ENCODE measurements at regions not wholly inside any gene's neighbourhood (a gene's known extent, or its start where the extent isn't known, plus 50 kb on each side); places are given as distances from the start of the nearest gene placed in this dataset.
"Not testable (repeated sequence)": the region's sequence is repeated elsewhere in the genome, so short reads cannot be mapped to it uniquely, and the experiment has no call there.

DNA sequence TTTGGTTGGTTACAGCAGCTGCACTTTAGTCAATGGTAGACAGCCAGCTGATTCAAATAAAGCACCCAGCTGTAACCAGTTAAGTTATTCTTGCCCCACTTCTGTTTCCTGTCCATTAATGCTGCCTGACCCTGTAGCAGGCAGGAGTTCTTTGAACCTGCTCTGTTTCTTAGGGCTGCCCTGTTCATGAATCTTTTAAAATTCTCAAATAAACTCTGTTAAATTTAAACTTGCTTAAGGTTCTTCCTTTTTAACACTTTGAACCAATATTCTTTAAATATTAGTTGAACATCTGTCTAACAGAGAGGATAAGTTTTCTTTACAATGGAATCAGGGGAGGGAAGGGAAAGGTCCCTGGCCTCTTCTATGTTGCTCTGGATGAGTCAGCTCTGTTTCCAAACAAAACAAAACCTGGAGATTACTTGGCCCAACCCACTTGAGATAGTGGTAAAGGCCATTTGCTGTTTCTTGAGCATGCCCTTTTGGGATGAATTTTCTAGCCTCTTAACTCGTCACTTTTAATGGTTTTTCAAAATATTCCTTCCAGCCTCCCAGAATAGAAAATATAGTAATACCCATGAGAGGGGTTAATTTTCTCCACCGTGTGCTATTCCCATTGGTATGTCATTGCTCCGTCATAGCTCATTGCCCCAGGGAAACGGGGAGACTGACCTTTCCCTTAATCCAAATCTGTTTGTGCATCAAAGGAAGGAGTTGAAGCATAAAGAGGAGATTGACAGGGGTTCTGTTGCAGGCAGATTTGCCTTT is 112.1 kb upstream of the FHL2 start:
- no peak overlapping the region for H3K4me3 ChIP-seq
- peaks cover 48% of the 10 kb centered on the region for H3K4me1 ChIP-seq
- intact Hi-C loops (cut with micrococcal nuclease), result no loop called here
- H3K27ac ChIP-seq (replicated peaks), result peak overlapping the region; percentile 92
- H3K36me3 ChIP-seq, result no peaks in the 10 kb centered on the region
- TF ChIP-seq, protein P1, sequence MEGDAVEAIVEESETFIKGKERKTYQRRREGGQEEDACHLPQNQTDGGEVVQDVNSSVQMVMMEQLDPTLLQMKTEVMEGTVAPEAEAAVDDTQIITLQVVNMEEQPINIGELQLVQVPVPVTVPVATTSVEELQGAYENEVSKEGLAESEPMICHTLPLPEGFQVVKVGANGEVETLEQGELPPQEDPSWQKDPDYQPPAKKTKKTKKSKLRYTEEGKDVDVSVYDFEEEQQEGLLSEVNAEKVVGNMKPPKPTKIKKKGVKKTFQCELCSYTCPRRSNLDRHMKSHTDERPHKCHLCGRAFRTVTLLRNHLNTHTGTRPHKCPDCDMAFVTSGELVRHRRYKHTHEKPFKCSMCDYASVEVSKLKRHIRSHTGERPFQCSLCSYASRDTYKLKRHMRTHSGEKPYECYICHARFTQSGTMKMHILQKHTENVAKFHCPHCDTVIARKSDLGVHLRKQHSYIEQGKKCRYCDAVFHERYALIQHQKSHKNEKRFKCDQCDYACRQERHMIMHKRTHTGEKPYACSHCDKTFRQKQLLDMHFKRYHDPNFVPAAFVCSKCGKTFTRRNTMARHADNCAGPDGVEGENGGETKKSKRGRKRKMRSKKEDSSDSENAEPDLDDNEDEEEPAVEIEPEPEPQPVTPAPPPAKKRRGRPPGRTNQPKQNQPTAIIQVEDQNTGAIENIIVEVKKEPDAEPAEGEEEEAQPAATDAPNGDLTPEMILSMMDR (IDR thresholded peaks at IDR 0.05; ENCODE audit: borderline replicate concordance), result no peak
- H3K27me3 ChIP-seq (ENCODE audit: low read depth), result no peaks in the 10 kb centered on the region
- no peak for DNase-seq
- H3K9me3 ChIP-seq (replicated peaks), result no peaks in the 10 kb centered on the region

DNA sequence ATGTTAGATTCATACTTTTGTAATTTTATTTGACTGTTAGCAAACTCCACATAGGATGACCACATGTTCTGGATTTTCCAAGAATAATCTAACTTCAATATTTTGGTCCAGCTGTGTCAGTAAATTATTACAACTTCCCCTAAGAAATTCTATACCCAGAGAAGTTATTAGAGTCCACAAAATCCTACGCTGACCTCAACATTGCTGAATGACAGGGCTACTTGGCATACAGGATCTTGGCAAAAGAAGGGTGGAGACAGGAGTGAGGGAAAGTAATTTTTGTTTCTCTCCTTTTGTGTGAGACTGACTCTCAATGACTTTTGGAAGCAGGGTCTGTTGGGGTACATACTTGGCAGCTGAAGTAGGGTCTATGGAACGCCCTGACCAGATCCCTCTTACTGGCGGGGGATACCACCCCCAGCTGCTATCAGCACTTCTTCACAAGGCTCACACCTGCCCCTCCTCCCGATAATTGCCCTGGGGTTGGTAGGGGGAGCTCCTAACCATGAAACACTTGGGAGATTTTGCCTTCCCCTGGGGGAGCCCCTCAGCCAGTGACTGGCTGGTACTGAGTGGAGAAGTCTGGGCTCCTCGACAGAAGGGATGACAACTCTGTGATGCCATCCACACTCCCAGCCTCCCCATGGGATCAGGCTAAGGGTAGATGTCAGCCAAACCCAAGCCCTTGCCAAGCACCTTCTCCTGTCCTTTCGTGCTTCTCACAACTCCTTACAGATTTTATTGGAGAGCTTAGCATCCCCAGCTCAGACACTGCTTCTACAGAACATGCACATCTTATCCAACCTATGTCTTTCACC is 110.6 kb upstream of the FHL2 start:
- TF ChIP-seq, protein P1 (IDR thresholded peaks at IDR 0.05; ENCODE audit: borderline replicate concordance), result no peak
- intact Hi-C loops (cut with micrococcal nuclease), result no loop called here
- no peaks in the 10 kb centered on the region for H3K27me3 ChIP-seq (ENCODE audit: low read depth)
- peaks cover 46% of the 10 kb centered on the region for H3K4me1 ChIP-seq
- no peaks in the 10 kb centered on the region for H3K9me3 ChIP-seq (replicated peaks)
- DNase-seq, result no peak
- H3K27ac ChIP-seq (replicated peaks), result peak overlapping the region; percentile 92
- H3K4me3 ChIP-seq, result no peak overlapping the region
- H3K36me3 ChIP-seq, result no peaks in the 10 kb centered on the region

DNA sequence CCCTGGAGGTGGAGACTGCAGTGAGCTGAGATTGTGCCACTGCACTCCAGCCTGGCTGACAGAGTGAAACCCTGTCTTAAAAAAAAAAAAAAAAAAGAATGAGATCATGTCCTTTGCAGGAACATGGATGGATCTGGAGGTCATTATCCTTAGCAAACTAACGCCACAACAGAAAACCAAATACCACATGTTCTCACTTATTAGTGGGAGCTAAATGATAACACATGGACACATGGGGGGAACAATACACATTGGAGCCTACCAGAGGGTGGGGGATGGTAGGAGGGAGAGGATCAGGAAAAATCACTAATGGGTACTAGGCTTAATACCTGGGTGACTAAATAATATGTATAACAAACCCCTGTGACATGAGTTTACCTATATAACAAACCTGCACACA is 108.0 kb upstream of the FHL2 start:
- H3K27ac ChIP-seq (replicated peaks), result peak overlapping the region; percentile 34
- H3K9me3 ChIP-seq (replicated peaks); H3K36me3 ChIP-seq; H3K27me3 ChIP-seq (ENCODE audit: low read depth); H3K4me3 ChIP-seq; intact Hi-C loops (cut with micrococcal nuclease); DNase-seq: not testable (repeated sequence)
- H3K4me1 ChIP-seq, result peaks cover 49% of the 10 kb centered on the region

DNA sequence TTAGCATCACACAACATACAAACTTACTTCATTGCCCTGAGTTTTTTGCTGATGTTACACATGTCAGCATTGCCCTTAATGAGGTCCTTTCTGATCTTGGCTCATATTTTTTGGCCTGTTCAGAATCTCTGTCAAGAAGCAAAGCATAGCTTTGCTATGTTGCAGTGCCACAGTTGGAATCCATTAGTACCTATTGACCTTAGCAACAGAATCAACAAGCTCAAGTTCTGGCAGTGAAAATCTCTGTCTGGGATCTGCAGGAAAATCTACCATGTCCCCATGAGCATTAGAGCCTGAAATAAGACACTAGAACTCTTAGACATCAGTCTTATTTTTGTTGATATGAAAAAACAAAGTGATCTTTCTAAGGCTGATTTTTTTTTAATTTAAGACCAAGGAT is 105.6 kb upstream of the FHL2 start:
- no peak overlapping the region for H3K4me3 ChIP-seq
- no peaks in the 10 kb centered on the region for H3K36me3 ChIP-seq
- TF ChIP-seq, protein P1 (IDR thresholded peaks at IDR 0.05; ENCODE audit: borderline replicate concordance), result no peak
- peaks cover 30% of the 10 kb centered on the region for H3K4me1 ChIP-seq
- DNase-seq, result no peak
- H3K27ac ChIP-seq (replicated peaks), result peak overlapping the region; percentile 71
- peaks cover 17% of the 10 kb centered on the region for H3K9me3 ChIP-seq (replicated peaks)
- H3K27me3 ChIP-seq (ENCODE audit: low read depth), result no peaks in the 10 kb centered on the region
- intact Hi-C loops (cut with micrococcal nuclease), result no loop called here

DNA sequence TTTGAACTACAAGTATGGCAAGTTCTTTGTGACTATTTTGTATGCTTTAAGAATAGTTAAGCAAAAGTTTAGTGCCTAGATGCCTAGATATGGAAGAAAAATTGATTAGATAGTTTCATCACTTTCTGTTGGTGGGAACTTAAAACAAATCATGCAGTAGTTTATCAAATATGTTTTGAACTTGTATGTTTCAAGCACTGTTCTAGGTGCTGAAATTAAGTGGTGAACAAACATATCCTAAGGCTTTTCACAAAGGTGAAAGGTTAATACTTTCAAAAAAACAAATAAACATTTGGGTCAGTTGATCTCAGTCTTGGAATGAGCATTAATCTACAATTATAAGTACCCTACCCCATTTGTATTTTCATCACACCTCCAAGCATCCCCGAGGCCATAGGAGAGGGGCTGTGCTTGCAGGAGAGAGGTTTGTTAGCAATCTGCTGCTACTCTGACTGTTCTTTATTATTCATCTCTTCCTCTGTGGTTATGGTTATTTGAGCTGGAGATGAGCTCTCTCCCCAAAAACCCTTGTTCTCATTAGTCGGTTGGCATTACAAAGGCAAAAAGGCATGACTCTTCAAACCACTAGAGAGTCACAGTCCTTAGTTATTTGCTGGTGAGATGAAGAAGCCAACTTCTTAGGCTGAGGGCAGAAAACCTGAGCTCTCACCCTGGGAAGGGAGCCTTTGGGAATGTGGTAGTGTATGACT is 103.9 kb upstream of the FHL2 start:
- Histone ChIP-seq H3K36me3 (no peaks in the 10 kb centered on the region), H3K27ac (replicated peaks) (peak overlapping the region; percentile 71), H3K9me3 (replicated peaks) (peaks cover 17% of the 10 kb centered on the region), H3K4me3 (no peak overlapping the region), H3K4me1 (peaks cover 38% of the 10 kb centered on the region), H3K27me3 (ENCODE audit: low read depth) (no peaks in the 10 kb centered on the region)
- DNase-seq, result no peak
- TF ChIP-seq, protein P1 (IDR thresholded peaks at IDR 0.05; ENCODE audit: borderline replicate concordance), result no peak
- intact Hi-C loops (cut with micrococcal nuclease), result no loop called here
